HCT116 (cell line): ENCODE measurements at regions not wholly inside any gene's neighbourhood (a gene's known extent, or its start where the extent isn't known, plus 50 kb on each side); places are given as distances from the start of the nearest gene placed in this dataset.
"Not testable (repeated sequence)": the region's sequence is repeated elsewhere in the genome, so short reads cannot be mapped to it uniquely, and the experiment has no call there.

ENCODE experiments used
- ATAC-seq: fragments of 200-7000 bp; cut with Tn5 transposase; 2 replicates; pipeline ENCODE4 v1.9.1; 2020; ENCODE audit warnings: mild to moderate bottlenecking, moderate library complexity
- BruUV-seq: library from RNA; stranded (reverse); fragments of 400-500 nt; replicated peaks from 2 replicates; lab custom pipeline; 2021; lab: Mats Ljungman, UMichigan
- CTCF ChIA-PET: fragments of 300-600 bp; sonication (Branson Sonifier 250); formaldehyde crosslinking; loops from one replicate; lab custom pipeline; 2021; ENCODE audit warnings: antibody characterized with exemption; lab: Charles Lee
- POLR2A ChIA-PET: fragments of 300-600, 350-600 bp; sonication (Branson Sonifier 250); formaldehyde crosslinking; loops from one replicate; lab custom pipeline; 2021; ENCODE audit warnings: antibody characterized with exemption; lab: Charles Lee
- RAD21 ChIA-PET, 2 experiments: fragments of 300-600 bp; sonication (Branson Sonifier 250); formaldehyde crosslinking; loops; one replicate each; lab custom pipeline; 2023; ENCODE audit warnings: low total read pairs in 2 of 2; ENCODE audit not compliant: uncharacterized antibody in 2 of 2, unreplicated experiment in 2 of 2, low non-redundant PET in 1 of 2; lab: Charles Lee
- DNase-seq: peaks from one replicate; pipeline ENCODE4 v3.0.0-alpha.2; 2010; ENCODE audit warnings: low read depth, low spot score
- H2AFZ ChIP-seq: fragments of 200-600 bp; shearing (Covaris generic), sonication (generic); 2 replicates; pipeline ENCODE4 v1.6.1; 2017; ENCODE audit warnings: low read depth, mixed run types, mixed read lengths, antibody characterized with exemption, low read length; ENCODE audit not compliant: poor library complexity, severe bottlenecking
- H3K27ac ChIP-seq: 2 replicates; pipeline ENCODE4 v1.5.1; 2012; ENCODE audit warnings: low read depth, low read length
- H3K27me3 ChIP-seq: fragments of 200-600 bp; sonication (generic); 2 replicates; pipeline ENCODE4 v1.6.1; 2016; ENCODE audit warnings: mixed run types, low read length, mixed read lengths; ENCODE audit not compliant: insufficient read depth
- H3K36me3 ChIP-seq, 2 experiments: fragments of 200-500 bp in 1 of 2; fragments of 200-600 bp in 1 of 2; sonication (Bioruptor generic) in 1 of 2; sonication (generic) in 1 of 2; 2 replicates each; pipeline versions ENCODE4 v1.5.1 to v1.6.1; 2014 to 2016; ENCODE audit warnings: low read length in 2 of 2, inconsistent platforms in 1 of 2, mixed read lengths in 1 of 2, mixed run types in 1 of 2; ENCODE audit not compliant: insufficient read depth in 2 of 2, control insufficient read depth in 1 of 2
- H3K4me1 ChIP-seq, 2 experiments: fragments of 200-600 bp in 1 of 2; sonication (generic) in 1 of 2; 2 replicates each; pipeline versions ENCODE4 v1.5.1 to v1.6.1; 2012 to 2017; ENCODE audit warnings: low read length in 2 of 2, inconsistent platforms in 1 of 2, mild to moderate bottlenecking in 1 of 2, mixed read lengths in 1 of 2, mixed run types in 1 of 2, moderate library complexity in 1 of 2; ENCODE audit not compliant: insufficient read depth in 2 of 2, control insufficient read depth in 1 of 2
- H3K4me2 ChIP-seq: fragments of 200-600 bp; sonication (generic); 2 replicates; pipeline ENCODE4 v1.6.1; 2017; ENCODE audit warnings: mixed run types, low read length, mixed read lengths
- H3K4me3 ChIP-seq, 2 experiments: fragments of 200-600 bp in 1 of 2; sonication (generic) in 1 of 2; replicated peaks in 1 of 2; 2 replicates each; pipeline ENCODE4 v1.5.1; 2011 to 2016; ENCODE audit warnings: low read length in 2 of 2, control low read depth in 1 of 2, low read depth in 1 of 2, mild to moderate bottlenecking in 1 of 2, mixed read lengths in 1 of 2, mixed run types in 1 of 2
- H3K79me2 ChIP-seq: fragments of 200-600 bp; sonication (generic); 2 replicates; pipeline ENCODE4 v1.6.1; 2017; ENCODE audit warnings: mild to moderate bottlenecking, mixed run types, low read length, moderate library complexity, mixed read lengths; ENCODE audit not compliant: insufficient read depth
- H3K9ac ChIP-seq: fragments of 200-600 bp; sonication (generic); 2 replicates; pipeline ENCODE4 v1.6.1; 2016; ENCODE audit warnings: low read length, mixed read lengths
- H3K9me2 ChIP-seq: fragments of 200-600 bp; sonication (generic), shearing (Covaris generic); 2 replicates; pipeline ENCODE4 v1.6.1; 2017; ENCODE audit warnings: mixed run types, mild to moderate bottlenecking, moderate library complexity; ENCODE audit not compliant: insufficient read depth
- H3K9me3 ChIP-seq, 2 experiments: fragments of 200-500 bp in 1 of 2; fragments of 200-600 bp in 1 of 2; sonication (Bioruptor generic) in 1 of 2; sonication (generic) in 1 of 2; 2 replicates each; pipeline ENCODE4 v1.6.1; 2014 to 2017; ENCODE audit warnings: low read length in 2 of 2, mixed read lengths in 2 of 2, inconsistent platforms in 1 of 2, low read depth in 1 of 2, mild to moderate bottlenecking in 1 of 2, mixed run types in 1 of 2, moderate library complexity in 1 of 2; ENCODE audit not compliant: control insufficient read depth in 1 of 2, insufficient read depth in 1 of 2
- H4K20me1 ChIP-seq: fragments of 200-600 bp; sonication (generic), shearing (Covaris generic); 2 replicates; pipeline ENCODE4 v1.6.1; 2017; ENCODE audit warnings: mixed run types, mild to moderate bottlenecking, moderate library complexity; ENCODE audit not compliant: insufficient read depth
- RAD21 ChIP-seq: IDR thresholded peaks from 2 replicates; pipeline ENCODE4 v1.6.1; 2012; ENCODE audit warnings: low read depth, mild to moderate bottlenecking
- intact Hi-C: fragments of 100-400 bp; cut with micrococcal nuclease; formaldehyde crosslinking; loops from 2 replicates; pipeline ENCODE4 v1.10.0; 2022
- TF ChIP-seq, protein P1 (sequence below), 3 experiments: fragments of 200-600 bp in 1 of 3; sonication (generic) in 1 of 3; IDR thresholded peaks in 2 of 3; conservative IDR thresholded peaks in 1 of 3; 2 replicates each; pipeline ENCODE4 v1.5.1; 2012 to 2017; ENCODE audit warnings: low read depth in 2 of 3, low read length in 2 of 3, antibody characterized with exemption in 1 of 3, borderline replicate concordance in 1 of 3, control low read depth in 1 of 3, mild to moderate bottlenecking in 1 of 3, mixed read lengths in 1 of 3, mixed run types in 1 of 3, moderate library complexity in 1 of 3; ENCODE audit not compliant: insufficient read depth in 1 of 3

GRCh38 chr10:47646686-47647273 lies 116.6 kb downstream of the SYT15B start:
- H3K36me3 ChIP-seq, POLR2A ChIA-PET, H3K27me3 ChIP-seq, H3K27ac ChIP-seq, H3K9ac ChIP-seq, CTCF ChIA-PET, intact Hi-C loops, H3K4me3 ChIP-seq, H3K9me3 ChIP-seq, RAD21 ChIA-PET, H3K4me2 ChIP-seq, H3K79me2 ChIP-seq, H3K4me1 ChIP-seq, H3K9me2 ChIP-seq, BruUV-seq, DNase-seq, H4K20me1 ChIP-seq: not testable (repeated sequence)
- H2AFZ ChIP-seq = peak overlapping the region; percentile 54
- TF ChIP-seq, protein P1, sequence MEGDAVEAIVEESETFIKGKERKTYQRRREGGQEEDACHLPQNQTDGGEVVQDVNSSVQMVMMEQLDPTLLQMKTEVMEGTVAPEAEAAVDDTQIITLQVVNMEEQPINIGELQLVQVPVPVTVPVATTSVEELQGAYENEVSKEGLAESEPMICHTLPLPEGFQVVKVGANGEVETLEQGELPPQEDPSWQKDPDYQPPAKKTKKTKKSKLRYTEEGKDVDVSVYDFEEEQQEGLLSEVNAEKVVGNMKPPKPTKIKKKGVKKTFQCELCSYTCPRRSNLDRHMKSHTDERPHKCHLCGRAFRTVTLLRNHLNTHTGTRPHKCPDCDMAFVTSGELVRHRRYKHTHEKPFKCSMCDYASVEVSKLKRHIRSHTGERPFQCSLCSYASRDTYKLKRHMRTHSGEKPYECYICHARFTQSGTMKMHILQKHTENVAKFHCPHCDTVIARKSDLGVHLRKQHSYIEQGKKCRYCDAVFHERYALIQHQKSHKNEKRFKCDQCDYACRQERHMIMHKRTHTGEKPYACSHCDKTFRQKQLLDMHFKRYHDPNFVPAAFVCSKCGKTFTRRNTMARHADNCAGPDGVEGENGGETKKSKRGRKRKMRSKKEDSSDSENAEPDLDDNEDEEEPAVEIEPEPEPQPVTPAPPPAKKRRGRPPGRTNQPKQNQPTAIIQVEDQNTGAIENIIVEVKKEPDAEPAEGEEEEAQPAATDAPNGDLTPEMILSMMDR (IDR thresholded peaks at IDR 0.05 in 2 of 3, conservative IDR thresholded peaks at IDR 0.05 in 1 of 3; ENCODE audit: borderline replicate concordance in 1 of 3, insufficient read depth in 1 of 3, low read depth in 2 of 3, low read length in 2 of 3) = peak; percentile 17 to 38 (median 28); a peak in 4 of 6 replicates
- TF ChIP-seq RAD21 = peak; percentile 44; the same call in 1 of the 2 replicates
- peak; percentile 70 for ATAC-seq

- BruUV-seq, H2AFZ ChIP-seq, DNase-seq, CTCF ChIA-PET, H3K4me2 ChIP-seq, H3K9me3 ChIP-seq, H4K20me1 ChIP-seq, H3K36me3 ChIP-seq, H3K4me3 ChIP-seq, RAD21 ChIA-PET, H3K79me2 ChIP-seq, POLR2A ChIA-PET, intact Hi-C loops, H3K27me3 ChIP-seq, H3K9me2 ChIP-seq, H3K27ac ChIP-seq, ATAC-seq, H3K4me1 ChIP-seq, H3K9ac ChIP-seq: not testable (repeated sequence)
Measured at GRCh38 chr10:47626975-47627374, 103.5 kb upstream of the AGAP9 start.

DNA sequence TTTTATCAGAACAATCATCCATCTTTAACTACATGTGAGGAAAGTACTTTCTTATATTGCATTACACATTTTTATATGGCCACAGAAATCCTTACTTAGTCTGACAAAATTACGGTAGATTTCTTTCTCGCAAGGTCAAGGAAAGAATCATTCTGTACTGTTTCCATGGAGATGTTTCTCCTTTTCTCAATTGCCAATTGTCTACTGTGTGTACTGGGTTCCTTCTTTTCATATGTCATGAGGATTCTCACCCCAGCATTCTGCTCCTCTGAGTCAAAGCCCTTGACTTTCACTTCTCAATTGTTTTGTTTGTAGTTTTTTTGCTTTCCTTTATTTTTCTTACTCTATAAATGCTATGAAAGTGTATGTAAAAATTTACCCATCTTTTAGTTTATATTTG lies 99.3 kb upstream of the AGAP9 start:
- H3K9me3 ChIP-seq, intact Hi-C loops: not testable (repeated sequence)

More for the DNA sequence above, 99.3 kb upstream of the AGAP9 start:
- H2AFZ ChIP-seq, ATAC-seq, H3K9me2 ChIP-seq, H3K4me1 ChIP-seq, H3K4me2 ChIP-seq, H3K79me2 ChIP-seq, H3K9ac ChIP-seq, DNase-seq, RAD21 ChIA-PET, CTCF ChIA-PET, H3K27ac ChIP-seq, POLR2A ChIA-PET, H4K20me1 ChIP-seq, H3K27me3 ChIP-seq, H3K36me3 ChIP-seq, H3K4me3 ChIP-seq, BruUV-seq: not testable (repeated sequence)
